Ectodermal cell (in vitro differentiated cells): ENCODE measurements at regions not wholly inside any gene's neighbourhood (a gene's known extent, or its start where the extent isn't known, plus 50 kb on each side); places are given as distances from the start of the nearest gene placed in this dataset.

Source experiments
- H3K27ac ChIP-seq: 2 replicates; pipeline ENCODE4 v1.7.0; 2013; ENCODE audit warnings: mild to moderate bottlenecking, low read depth, low read length; ENCODE audit not compliant: insufficient read depth, poor library complexity, severe bottlenecking
- H3K27me3 ChIP-seq: 2 replicates; pipeline ENCODE4 v1.7.0; 2013; ENCODE audit warnings: mild to moderate bottlenecking, low read length; ENCODE audit not compliant: insufficient read depth, control insufficient read depth, poor library complexity, severe bottlenecking
- H3K36me3 ChIP-seq: one replicate; pipeline ENCODE4 v1.7.0; 2013; ENCODE audit warnings: low read length; ENCODE audit not compliant: control insufficient read depth, insufficient read depth
- H3K4me1 ChIP-seq: one replicate; pipeline ENCODE4 v1.7.0; 2013; ENCODE audit warnings: low read length; ENCODE audit not compliant: control insufficient read depth, insufficient read depth
- H3K4me3 ChIP-seq: 2 replicates; pipeline ENCODE4 v1.7.0; 2013; ENCODE audit warnings: low read depth, low read length, control low read depth; ENCODE audit not compliant: insufficient read depth
- H3K9me3 ChIP-seq: 2 replicates; pipeline ENCODE4 v1.7.0; 2013; ENCODE audit warnings: mild to moderate bottlenecking, low read length, moderate library complexity; ENCODE audit not compliant: control insufficient read depth
- WGBS, 2 experiments: methylation state at CpG; one replicate each; pipeline ENCODE4 v1.1.7; 2013; ENCODE audit warnings: missing lambda C conversion rate in 2 of 2; 5-methylcytosine and 5-hydroxymethylcytosine counted together

DNA sequence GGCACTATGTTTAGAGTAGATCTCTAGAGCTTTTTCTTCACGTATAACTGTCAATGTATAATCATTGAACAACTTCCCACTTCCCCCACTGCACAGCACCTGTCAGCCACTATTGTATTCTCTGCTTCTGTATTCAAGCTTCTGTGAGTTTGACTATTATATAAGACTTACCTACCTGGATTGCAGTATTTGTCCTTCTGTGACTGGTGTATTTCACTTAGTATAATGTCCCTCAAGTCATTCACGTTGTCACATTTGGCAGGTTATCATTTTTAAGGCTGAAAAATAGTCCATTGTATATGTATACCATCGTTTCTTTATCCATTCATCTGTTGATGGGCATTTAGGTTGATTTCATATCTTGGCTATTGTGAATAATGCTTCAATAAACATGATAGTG is 969.5 kb upstream of the B3GALT2 start:
- Histone ChIP-seq H3K36me3 (no peaks in the 10 kb centered on the region), H3K27ac (no peak overlapping the region), H3K27me3 (no peaks in the 10 kb centered on the region), H3K4me1 (no peaks in the 10 kb centered on the region), H3K9me3 (no peaks in the 10 kb centered on the region), H3K4me3 (no peak overlapping the region)
- 94 to 100% methylated on average over 3 of the region's 3 CpGs for WGBS, 2 experiments

DNA sequence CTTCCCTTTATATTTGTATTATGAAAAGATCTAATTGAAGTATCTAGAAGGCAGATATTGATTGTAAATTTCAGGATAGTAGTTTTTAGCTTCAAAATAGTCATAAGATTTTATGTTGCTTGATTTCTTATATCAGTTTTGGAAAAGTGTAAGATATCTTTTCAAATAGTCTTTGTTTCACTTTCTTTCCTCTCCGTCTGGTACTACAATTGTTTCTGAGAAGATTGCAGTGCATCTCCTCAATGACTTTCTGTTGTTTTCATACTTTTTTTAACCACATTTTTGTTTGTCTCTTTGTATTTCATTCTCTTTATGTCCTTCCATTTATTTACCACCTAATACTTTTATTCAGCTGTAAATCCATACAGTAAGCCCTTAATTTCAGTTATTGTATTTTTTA is 964.6 kb upstream of the B3GALT2 start:
- H3K36me3 ChIP-seq = no peaks in the 10 kb centered on the region
- H3K9me3 ChIP-seq = no peaks in the 10 kb centered on the region
- 90 to 100% methylated on average over 1 of the region's 1 CpG for WGBS, 2 experiments
- no peaks in the 10 kb centered on the region for H3K4me1 ChIP-seq
- H3K27me3 ChIP-seq = no peaks in the 10 kb centered on the region
- H3K4me3 ChIP-seq = no peak overlapping the region
- no peak overlapping the region for H3K27ac ChIP-seq

- H3K4me3 ChIP-seq = no peak overlapping the region
- no peaks in the 10 kb centered on the region for H3K27me3 ChIP-seq
- H3K4me1 ChIP-seq = no peaks in the 10 kb centered on the region
- no peaks in the 10 kb centered on the region for H3K9me3 ChIP-seq
- H3K36me3 ChIP-seq = no peaks in the 10 kb centered on the region
- H3K27ac ChIP-seq = no peak overlapping the region
These were observed 963.8 kb upstream of the B3GALT2 start for GRCh38 chr1:194150242-194150641.

GRCh38 chr1:194133152-194133551 is 946.7 kb upstream of the B3GALT2 start:
- Histone ChIP-seq H3K4me1 (no peaks in the 10 kb centered on the region), H3K27me3 (no peaks in the 10 kb centered on the region), H3K36me3 (no peaks in the 10 kb centered on the region), H3K4me3 (no peak overlapping the region), H3K27ac (no peak overlapping the region), H3K9me3 (no peaks in the 10 kb centered on the region)
- WGBS, 2 experiments = 100% methylated on average over 1 to 2 of the region's 2 CpGs

DNA sequence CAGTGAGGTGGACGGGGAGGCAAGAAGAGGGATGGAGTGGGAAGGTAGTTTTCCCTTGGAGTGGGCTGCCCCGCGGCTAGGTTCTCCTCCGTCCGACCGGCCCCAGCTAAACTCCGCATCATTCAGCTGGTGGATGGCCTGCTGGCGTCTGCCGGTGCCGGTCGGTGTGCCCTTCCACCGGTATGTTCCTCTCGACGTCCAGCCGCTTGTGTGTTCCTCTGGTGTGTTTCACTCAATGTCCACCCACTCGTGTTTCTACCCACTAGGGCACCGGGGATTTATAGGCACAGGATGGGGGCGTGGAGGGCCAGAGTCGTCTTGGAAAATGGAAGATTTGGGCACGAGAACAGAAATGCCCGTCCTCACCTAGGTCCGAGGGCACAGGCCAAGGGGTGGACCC is 931.7 kb upstream of the B3GALT2 start:
- Histone ChIP-seq H3K9me3 (no peaks in the 10 kb centered on the region), H3K36me3 (no peaks in the 10 kb centered on the region), H3K4me1 (no peaks in the 10 kb centered on the region), H3K27me3 (no peaks in the 10 kb centered on the region), H3K27ac (no peak overlapping the region), H3K4me3 (no peak overlapping the region)
- 92 to 93% methylated on average over 22 of the region's 22 CpGs for WGBS, 2 experiments

GRCh38 chr1:194117582-194117981 is 931.2 kb upstream of the B3GALT2 start:
- H3K9me3 ChIP-seq = no peaks in the 10 kb centered on the region
- no peak overlapping the region for H3K27ac ChIP-seq
- H3K27me3 ChIP-seq = no peaks in the 10 kb centered on the region
- H3K4me3 ChIP-seq = no peak overlapping the region
- no peaks in the 10 kb centered on the region for H3K36me3 ChIP-seq
- 70% methylated on average over 8 of the region's 8 CpGs for WGBS, 2 experiments
- H3K4me1 ChIP-seq = no peaks in the 10 kb centered on the region

DNA sequence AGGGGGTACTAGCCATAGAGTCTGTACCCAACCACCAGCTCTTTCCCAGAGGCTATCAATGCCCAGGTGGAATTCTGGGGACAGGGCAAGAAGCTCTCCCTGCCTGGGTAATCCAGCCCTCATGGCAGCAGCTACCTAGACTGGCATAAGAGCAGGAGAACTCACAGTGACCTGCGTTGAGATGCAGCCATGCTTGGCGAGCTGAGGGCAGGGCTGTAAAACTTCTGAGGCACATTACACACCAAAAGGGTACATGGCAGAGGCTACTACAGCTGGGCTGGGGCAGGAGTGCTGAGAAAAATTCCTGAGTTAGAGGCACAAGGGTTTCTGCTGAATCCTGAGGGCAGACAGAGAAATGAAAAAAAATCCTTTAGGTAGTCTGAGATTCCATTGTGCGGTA is 927.9 kb upstream of the B3GALT2 start:
- WGBS, 2 experiments = 61 to 65% methylated on average over 3 of the region's 3 CpGs
- Histone ChIP-seq H3K36me3 (no peaks in the 10 kb centered on the region), H3K9me3 (no peaks in the 10 kb centered on the region)

DNA sequence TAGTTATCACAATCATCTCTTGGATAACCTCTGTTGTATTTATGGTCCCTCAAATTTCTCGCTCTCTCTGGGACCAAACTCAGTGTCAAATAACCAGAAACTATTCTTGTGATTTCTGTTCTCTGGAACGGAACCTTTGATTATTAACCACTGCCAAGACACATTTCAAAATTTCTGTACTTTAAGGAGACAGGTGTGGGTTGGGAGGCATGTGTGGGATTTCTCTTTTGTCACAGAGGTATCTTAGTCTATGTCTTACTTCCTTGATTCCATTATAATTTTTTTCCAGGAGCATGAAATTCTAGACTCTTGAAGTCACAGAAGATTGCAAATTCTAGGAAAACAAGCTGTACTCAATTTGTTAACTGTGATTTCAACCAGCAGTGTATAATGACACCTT is 919.0 kb upstream of the B3GALT2 start:
- H3K27me3 ChIP-seq = no peaks in the 10 kb centered on the region
- no peaks in the 10 kb centered on the region for H3K36me3 ChIP-seq
- H3K4me1 ChIP-seq = no peaks in the 10 kb centered on the region
- H3K27ac ChIP-seq = no peak overlapping the region
- WGBS, 2 experiments = 100% methylated on average over 1 to 2 of the region's 2 CpGs
- H3K9me3 ChIP-seq = no peaks in the 10 kb centered on the region
- no peak overlapping the region for H3K4me3 ChIP-seq

More for the DNA sequence above, 927.9 kb upstream of the B3GALT2 start:
- H3K27ac ChIP-seq = no peak overlapping the region
- no peaks in the 10 kb centered on the region for H3K27me3 ChIP-seq
- no peaks in the 10 kb centered on the region for H3K4me1 ChIP-seq
- no peak overlapping the region for H3K4me3 ChIP-seq

- 86 to 91% methylated on average over 2 of the region's 2 CpGs for WGBS, 2 experiments
- Histone ChIP-seq H3K27me3 (no peaks in the 10 kb centered on the region), H3K27ac (no peak overlapping the region), H3K4me1 (no peaks in the 10 kb centered on the region), H3K36me3 (no peaks in the 10 kb centered on the region), H3K4me3 (no peak overlapping the region), H3K9me3 (no peaks in the 10 kb centered on the region)
These were observed 917.9 kb upstream of the B3GALT2 start for GRCh38 chr1:194104247-194104844.

DNA sequence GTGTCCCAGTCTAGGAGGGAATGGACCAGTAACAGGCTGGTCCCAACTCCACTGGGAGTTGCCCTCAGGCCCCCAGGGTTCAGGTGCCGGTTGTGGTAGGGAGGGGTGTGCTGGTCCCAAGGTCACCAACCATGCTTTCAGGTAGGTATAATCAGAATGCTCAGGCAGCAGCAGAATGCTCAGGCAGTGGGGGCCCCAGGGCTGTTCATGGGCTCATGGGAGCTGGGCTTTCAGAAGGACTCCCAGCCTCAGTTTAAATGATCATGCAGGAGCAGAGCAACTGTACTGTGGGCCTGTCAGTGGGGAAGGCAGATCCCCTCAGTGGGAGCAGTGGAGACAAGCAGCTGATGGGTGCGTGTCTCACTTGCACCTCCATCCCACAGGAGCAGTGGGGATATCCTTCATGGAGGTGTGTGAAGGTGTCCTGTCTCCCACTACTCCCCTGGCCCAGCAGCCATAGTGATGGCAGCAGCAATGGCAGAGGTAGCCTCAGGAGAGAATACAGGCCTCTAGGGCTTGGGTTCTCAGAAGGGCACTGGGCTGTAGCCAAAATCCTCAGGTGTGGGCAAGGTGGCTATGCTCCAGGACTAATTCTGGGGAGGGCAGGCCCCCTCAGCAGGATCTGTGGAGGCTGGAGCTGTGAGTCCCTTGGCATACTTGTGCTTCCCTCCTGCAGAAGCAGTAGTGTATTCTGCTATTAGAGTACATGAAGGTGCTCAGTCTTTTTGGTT is 917.3 kb upstream of the B3GALT2 start:
- H3K4me3 ChIP-seq = no peak overlapping the region
- no peaks in the 10 kb centered on the region for H3K9me3 ChIP-seq
- no peaks in the 10 kb centered on the region for H3K27me3 ChIP-seq
- no peaks in the 10 kb centered on the region for H3K4me1 ChIP-seq
- no peak overlapping the region for H3K27ac ChIP-seq
- WGBS, 2 experiments = 67 to 70% methylated on average over 2 of the region's 2 CpGs
- H3K36me3 ChIP-seq = no peaks in the 10 kb centered on the region
